ENCODE measurements at regions not wholly inside any gene's neighbourhood (a gene's known extent, or its start where the extent isn't known, plus 50 kb on each side); places are given as distances from the start of the nearest gene placed in this dataset.

- TF ChIP-seq CTCF (IDR thresholded peaks at IDR 0.05; ENCODE audit: low read depth, low read length, missing input control) (no peak), ATF3 (IDR thresholded peaks at IDR 0.05) (no peak), SP1 (IDR thresholded peaks at IDR 0.05) (no peak), GABPA (IDR thresholded peaks at IDR 0.05 in 1 of 2, conservative IDR thresholded peaks at IDR 0.05 in 1 of 2) (no peak), EGR1 (IDR thresholded peaks at IDR 0.05; ENCODE audit: low read depth in 2 of 2) (no peak), RAD21 (IDR thresholded peaks at IDR 0.05) (no peak), MAX (IDR thresholded peaks at IDR 0.05) (no peak), REST (IDR thresholded peaks at IDR 0.05) (no peak), JUND (IDR thresholded peaks at IDR 0.05) (no peak), TAF1 (conservative IDR thresholded peaks at IDR 0.05) (no peak), YY1 (IDR thresholded peaks at IDR 0.05) (no peak), HNF4A (conservative IDR thresholded peaks at IDR 0.05) (no peak), FOXA1 (IDR thresholded peaks at IDR 0.05) (no peak), ZBTB33 (IDR thresholded peaks at IDR 0.05) (no peak)
Observed at GRCh38 chr2:125643128-125643527, 1012.8 kb upstream of the GYPC start.
